ENCODE measurements at regions not wholly inside any gene's neighbourhood (a gene's known extent, or its start where the extent isn't known, plus 50 kb on each side); places are given as distances from the start of the nearest gene placed in this dataset.

- DNase-seq: no peak
- H3K9me3 Mint-ChIP-seq: peaks cover 2 to 12% (median 4%) of the 10 kb centered on the region in 7 donors
- no peaks in the 10 kb centered on the region for H3K4me1 Mint-ChIP-seq
- Histone ChIP-seq H3K9me3 (replicated peaks in 1 of 2; ENCODE audit: control insufficient read depth in 1 of 2, insufficient read depth in 1 of 2, low read length in 2 of 2) (peaks cover 1 to 5% of the 10 kb centered on the region in 2 donors), H4K20me1 (ENCODE audit: insufficient read depth, low read length) (no peaks in the 10 kb centered on the region), H2AFZ (ENCODE audit: insufficient read depth, low read depth, low read length, poor library complexity, severe bottlenecking) (no peak overlapping the region), H3K9ac (ENCODE audit: insufficient read depth, low read length, poor library complexity, severe bottlenecking) (no peak overlapping the region), H3K36me3 (replicated peaks in 1 of 2; ENCODE audit: control insufficient read depth in 1 of 2, insufficient read depth in 2 of 2, low read length in 2 of 2) (no peaks in the 10 kb centered on the region), H3K4me3 (replicated peaks in 1 of 3; ENCODE audit: low read depth in 2 of 3, low read length in 3 of 3) (no peak overlapping the region), H3K27ac (ENCODE audit: low read depth in 1 of 2, low read length in 2 of 2) (no peak overlapping the region), H3K27me3 (ENCODE audit: control insufficient read depth in 2 of 2, insufficient read depth in 2 of 2, low read length in 2 of 2) (no peaks in the 10 kb centered on the region), H3K4me1 (ENCODE audit: control insufficient read depth in 1 of 2, insufficient read depth in 2 of 2, low read length in 2 of 2) (no peaks in the 10 kb centered on the region), H3K4me2 (replicated peaks; ENCODE audit: extremely low read depth, low read length, poor library complexity, severe bottlenecking) (no peak overlapping the region), H3K79me2 (ENCODE audit: insufficient read depth, low read length) (no peaks in the 10 kb centered on the region)
- H3K27ac Mint-ChIP-seq: no peak overlapping the region
- H3K4me3 Mint-ChIP-seq: no peak overlapping the region
- WGBS (ENCODE audit: insufficient coverage): 100% methylated on average over 2 of the region's 2 CpGs
- intact Hi-C loops (cut with micrococcal nuclease): no loop called here
- no peak for TF ChIP-seq CTCF (IDR thresholded peaks at IDR 0.05)
- no peaks in the 10 kb centered on the region for H3K27me3 Mint-ChIP-seq (ENCODE audit: low read depth in 3 of 3)
- H3K36me3 Mint-ChIP-seq: no peaks in the 10 kb centered on the region
These were observed 254.9 kb downstream of the LRIG3 start for GRCh38 chr12:58665375-58665774.

- no peak overlapping the region for H2AFZ ChIP-seq (ENCODE audit: insufficient read depth, low read depth, low read length, poor library complexity, severe bottlenecking)
- TF ChIP-seq CTCF (IDR thresholded peaks at IDR 0.05): no peak
- Mint-ChIP-seq H3K36me3 (no peaks in the 10 kb centered on the region), H3K9me3 (peaks cover 2 to 11% (median 7%) of the 10 kb centered on the region in 7 donors), H3K27me3 (ENCODE audit: low read depth in 3 of 3) (peaks cover 0 to 2% (median 0%) of the 10 kb centered on the region in 3 donors), H3K27ac (no peak overlapping the region), H3K4me3 (no peak overlapping the region), H3K4me1 (no peaks in the 10 kb centered on the region)
- DNase-seq: no peak
- no peaks in the 10 kb centered on the region for H4K20me1 ChIP-seq (ENCODE audit: insufficient read depth, low read length)
- no peak overlapping the region for H3K4me2 ChIP-seq (replicated peaks; ENCODE audit: extremely low read depth, low read length, poor library complexity, severe bottlenecking)
- intact Hi-C loops (cut with micrococcal nuclease): no loop called here
- H3K4me3 ChIP-seq (replicated peaks in 1 of 3; ENCODE audit: low read depth in 2 of 3, low read length in 3 of 3): no peak overlapping the region
- H3K79me2 ChIP-seq (ENCODE audit: insufficient read depth, low read length): no peaks in the 10 kb centered on the region
- no peaks in the 10 kb centered on the region for H3K4me1 ChIP-seq (ENCODE audit: control insufficient read depth in 1 of 2, insufficient read depth in 2 of 2, low read length in 2 of 2)
- H3K9ac ChIP-seq (ENCODE audit: insufficient read depth, low read length, poor library complexity, severe bottlenecking): no peak overlapping the region
- H3K27ac ChIP-seq (ENCODE audit: low read depth in 1 of 2, low read length in 2 of 2): no peak overlapping the region
- peaks cover 5 to 8% of the 10 kb centered on the region in 2 donors for H3K9me3 ChIP-seq (replicated peaks in 1 of 2; ENCODE audit: control insufficient read depth in 1 of 2, insufficient read depth in 1 of 2, low read length in 2 of 2)
- H3K27me3 ChIP-seq (ENCODE audit: control insufficient read depth in 2 of 2, insufficient read depth in 2 of 2, low read length in 2 of 2): no peaks in the 10 kb centered on the region
- no peaks in the 10 kb centered on the region for H3K36me3 ChIP-seq (replicated peaks in 1 of 2; ENCODE audit: control insufficient read depth in 1 of 2, insufficient read depth in 2 of 2, low read length in 2 of 2)
- WGBS (ENCODE audit: insufficient coverage): 80% methylated on average over 1 of the region's 3 CpGs
These were observed 252.1 kb downstream of the LRIG3 start for GRCh38 chr12:58668233-58668632.

Data from CD14-positive monocyte (primary cell).